Pulmonary artery endothelial cell (primary cell): ENCODE measurements at regions not wholly inside any gene's neighbourhood (a gene's known extent, or its start where the extent isn't known, plus 50 kb on each side); places are given as distances from the start of the nearest gene placed in this dataset.

Experiments
- DNase-seq: peaks from one replicate; pipeline ENCODE4 v3.0.0-alpha.2; 2011; ENCODE audit warnings: low read depth, low spot score

- no peak for DNase-seq
Measured at GRCh38 chr20:56995149-56995548, 271.3 kb downstream of the BMP7 start.

DNA sequence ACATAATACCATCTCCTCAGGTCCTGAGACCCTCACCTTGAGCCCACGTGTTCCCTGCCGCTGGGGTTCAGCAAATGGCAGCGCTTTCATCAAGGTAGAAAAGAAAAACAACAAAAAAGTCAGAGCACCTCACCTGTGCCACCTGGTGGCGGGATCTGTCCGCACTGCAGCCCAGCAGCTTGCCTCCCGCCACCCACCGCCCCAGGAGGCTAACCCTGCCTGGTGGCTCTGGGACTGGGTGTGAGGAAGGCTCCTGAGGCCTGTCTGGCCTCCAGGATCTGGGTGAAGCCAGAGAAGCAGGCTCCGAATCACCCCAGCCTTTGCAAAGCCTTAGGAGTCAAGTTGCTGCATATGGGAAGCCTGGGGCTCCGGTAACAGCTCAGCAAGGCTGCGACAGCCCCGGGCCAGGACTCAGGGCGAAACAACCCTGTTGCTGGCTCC lies 270.8 kb downstream of the BMP7 start:
- no peak for DNase-seq

DNA sequence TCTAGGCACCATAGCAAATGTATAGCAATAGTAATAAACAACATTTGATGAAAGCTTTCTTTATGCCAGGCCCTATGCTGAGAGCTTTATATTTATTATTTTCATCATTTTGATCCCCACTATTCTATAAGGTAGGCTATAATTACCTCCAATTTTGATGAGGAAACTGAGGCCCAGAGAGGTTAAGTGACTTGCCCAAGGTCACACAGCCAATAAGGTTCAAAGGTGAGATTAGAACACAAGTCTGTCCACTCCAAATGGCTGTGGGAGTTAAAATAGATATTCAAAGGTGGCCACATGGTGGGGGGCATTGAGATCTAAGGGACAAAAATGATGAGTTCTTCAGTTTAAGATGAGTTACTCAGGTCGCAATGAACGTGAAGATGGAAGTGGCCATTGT lies 269.9 kb downstream of the BMP7 start:
- no peak for DNase-seq

DNA sequence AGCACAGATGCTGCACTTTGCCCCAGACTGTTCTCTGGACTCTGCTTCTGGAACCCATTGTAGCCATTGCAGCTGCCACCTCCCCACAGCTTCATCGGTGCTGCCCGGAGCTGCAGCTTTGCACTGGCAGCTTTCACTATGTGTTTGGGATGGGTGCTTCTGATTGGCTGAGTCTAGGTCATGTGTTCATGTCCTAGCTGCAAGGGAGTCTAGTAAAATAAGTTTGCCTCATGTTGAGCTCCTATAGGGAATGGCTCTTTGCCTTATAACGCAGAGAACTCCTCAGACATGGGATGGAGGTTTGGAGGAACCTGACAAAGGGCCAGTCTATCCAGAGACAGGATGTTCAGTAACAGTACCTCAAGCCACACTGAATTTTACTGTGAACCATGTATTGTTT lies 268.0 kb downstream of the BMP7 start:
- no peak for DNase-seq

- DNase-seq, result no peak
Measured at GRCh38 chr20:57000441-57000968, 265.9 kb downstream of the BMP7 start.

DNA sequence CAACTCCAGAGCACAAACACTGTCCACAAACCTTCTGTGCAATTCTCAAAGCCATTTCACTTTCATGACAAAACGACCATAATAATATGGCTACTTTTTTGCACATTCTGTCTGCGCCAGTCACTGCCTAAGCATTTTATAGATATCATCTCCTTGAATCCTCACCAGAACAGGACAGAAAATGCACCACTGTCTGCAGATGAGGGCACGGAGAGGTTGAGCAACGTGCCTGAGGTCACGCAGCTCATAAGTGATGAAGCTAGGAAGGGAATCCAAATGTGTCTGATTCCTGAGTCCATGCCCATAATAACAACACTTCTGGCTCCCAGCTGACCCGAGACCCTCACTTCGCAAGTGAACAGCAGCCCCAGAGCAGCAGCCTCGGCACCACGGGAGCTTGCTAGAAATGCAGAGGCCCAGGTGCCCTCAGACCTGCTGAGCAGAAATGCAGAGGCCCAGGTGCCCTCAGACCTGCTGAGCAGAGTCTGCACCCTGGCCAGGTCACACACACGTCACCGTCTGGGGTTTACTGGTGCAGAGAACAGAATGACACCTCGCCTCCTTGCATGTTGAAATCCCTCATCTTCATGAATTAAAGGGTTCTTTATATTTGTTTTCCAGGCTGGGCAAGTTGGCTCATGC lies 265.2 kb downstream of the BMP7 start:
- DNase-seq, result no peak

- DNase-seq, result no peak
Measured at GRCh38 chr20:57002066-57002570, 264.3 kb downstream of the BMP7 start.

DNA sequence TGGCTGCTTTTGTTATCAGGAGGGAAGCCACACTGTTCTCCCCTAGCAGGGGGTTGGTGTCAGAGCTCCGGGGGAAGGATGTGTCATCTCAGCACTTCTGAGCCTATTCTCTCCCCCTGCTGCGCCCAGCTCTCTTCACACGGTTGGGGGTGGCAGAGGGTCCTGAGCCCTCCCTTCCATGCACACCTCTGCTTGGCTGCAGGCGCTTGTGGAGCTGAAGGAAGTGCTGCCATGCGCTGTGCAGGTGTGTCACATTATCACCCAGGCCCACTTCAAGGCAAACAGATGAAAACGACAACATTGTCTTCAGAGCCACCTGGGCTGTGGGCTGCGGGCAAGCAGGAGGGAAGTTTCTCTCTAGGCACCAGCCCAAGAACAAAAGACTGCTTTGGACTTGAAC lies 263.4 kb downstream of the BMP7 start:
- no peak for DNase-seq

- DNase-seq, result no peak
Measured at GRCh38 chr20:57004416-57004815, 262.0 kb downstream of the BMP7 start.

GRCh38 chr20:57004951-57005933 lies 261.2 kb downstream of the BMP7 start:
- no peak for DNase-seq

- no peak for DNase-seq
Measured at GRCh38 chr20:57006411-57007170, 259.9 kb downstream of the BMP7 start.

DNA sequence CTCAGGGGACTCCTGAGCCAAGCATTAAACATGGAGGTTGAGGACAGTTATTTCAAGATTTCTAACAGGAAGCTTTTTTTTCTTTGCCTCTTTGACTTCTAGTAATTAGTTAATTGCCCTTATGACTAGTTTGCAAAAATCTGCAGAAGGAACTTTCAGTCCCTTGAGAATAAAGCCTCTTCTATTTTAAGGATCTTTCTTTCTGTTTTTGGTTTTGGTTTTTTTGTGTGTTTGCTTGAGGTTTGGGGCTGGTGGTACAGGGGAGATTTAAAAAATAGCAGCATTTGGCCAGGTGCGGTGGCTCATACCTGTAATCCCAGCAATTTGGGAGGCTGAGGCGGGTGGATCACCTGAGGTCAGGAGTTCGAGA lies 259.3 kb downstream of the BMP7 start:
- no peak for DNase-seq

DNA sequence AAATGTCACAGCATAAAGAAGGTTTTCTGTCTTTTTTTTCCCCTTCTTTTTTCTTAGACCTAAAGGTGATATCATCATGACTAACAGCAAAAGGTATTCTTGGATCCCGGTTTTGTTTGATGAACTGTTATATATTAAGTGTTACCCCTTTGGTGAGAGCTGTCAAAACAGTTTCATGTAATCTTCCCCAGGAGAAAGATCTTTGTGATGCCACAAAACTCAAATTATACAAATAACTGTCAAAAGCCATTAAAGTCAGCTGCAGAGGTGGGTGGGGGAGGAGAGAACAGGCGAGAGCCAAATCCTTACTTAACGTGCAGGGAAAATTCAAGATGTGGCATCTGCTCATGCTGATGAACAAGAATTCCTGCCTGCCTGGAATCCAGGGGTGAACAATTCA lies 258.2 kb downstream of the BMP7 start:
- DNase-seq, result no peak

- no peak for DNase-seq
Measured at GRCh38 chr20:57009355-57009754, 257.1 kb downstream of the BMP7 start.

DNA sequence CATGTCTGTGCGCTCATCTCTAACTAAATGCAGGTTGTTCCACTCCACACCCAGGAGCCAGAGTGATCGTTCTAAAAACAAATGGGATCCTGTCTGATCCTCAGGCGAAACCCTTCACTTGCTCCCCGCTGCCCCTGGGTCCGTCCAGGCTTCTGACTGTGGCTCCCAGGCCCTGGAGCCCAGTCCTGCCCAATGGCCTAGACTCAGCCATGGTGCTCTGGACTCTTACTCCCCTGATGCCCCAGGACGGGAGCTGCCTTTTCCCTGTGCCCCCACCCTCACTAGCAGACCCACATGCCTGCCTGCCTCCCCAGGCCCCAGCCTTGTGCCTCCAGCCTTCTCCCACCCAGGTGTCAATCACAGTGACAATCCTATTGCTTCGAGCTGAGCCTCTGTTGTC lies 256.7 kb downstream of the BMP7 start:
- no peak for DNase-seq

- no peak for DNase-seq
Measured at GRCh38 chr20:57012691-57013090, 253.8 kb downstream of the BMP7 start.

DNA sequence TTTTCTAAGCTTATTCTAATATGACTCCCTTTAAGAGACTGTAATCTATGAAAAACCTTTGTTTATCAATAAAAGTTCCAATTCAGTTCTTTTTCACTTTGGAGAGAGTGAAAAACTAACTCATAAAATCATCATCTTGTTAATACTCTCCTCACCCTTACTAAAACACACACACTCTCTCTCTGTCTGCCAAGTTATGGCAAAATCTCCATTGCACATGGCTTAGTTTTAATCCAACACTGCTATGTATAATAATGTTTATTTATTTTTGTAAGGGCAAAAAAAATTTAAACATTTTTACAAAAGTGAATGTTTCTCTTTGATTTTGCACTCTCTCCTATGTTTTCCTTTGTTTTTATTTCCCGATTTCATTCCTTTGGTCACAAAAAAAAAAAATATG lies 253.2 kb downstream of the BMP7 start:
- DNase-seq, result no peak

- DNase-seq, result no peak
Measured at GRCh38 chr20:57013741-57014140, 252.7 kb downstream of the BMP7 start.

- no peak for DNase-seq
Measured at GRCh38 chr20:57020364-57020763, 246.1 kb downstream of the BMP7 start.

GRCh38 chr20:57022306-57022705 lies 244.1 kb downstream of the BMP7 start:
- DNase-seq, result no peak

DNA sequence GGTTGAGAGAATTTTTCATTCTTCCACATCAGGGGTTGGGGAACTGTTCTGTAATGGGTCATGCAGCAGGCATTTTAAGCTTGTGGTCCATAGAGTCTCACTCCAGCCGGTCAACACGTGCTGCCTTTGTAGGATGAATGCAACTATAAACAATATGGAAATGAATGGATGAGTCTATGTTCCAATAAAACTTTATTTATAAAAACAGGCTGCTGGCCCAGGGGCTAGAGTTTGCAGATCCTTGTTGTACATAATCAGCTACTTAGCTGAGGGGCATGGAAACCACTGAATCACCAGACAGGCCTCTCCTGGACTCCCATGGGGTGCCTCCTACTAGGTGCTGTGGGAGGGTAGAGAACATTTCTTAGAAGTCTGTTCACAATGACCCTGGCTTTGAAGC lies 243.4 kb downstream of the BMP7 start:
- DNase-seq, result no peak

DNA sequence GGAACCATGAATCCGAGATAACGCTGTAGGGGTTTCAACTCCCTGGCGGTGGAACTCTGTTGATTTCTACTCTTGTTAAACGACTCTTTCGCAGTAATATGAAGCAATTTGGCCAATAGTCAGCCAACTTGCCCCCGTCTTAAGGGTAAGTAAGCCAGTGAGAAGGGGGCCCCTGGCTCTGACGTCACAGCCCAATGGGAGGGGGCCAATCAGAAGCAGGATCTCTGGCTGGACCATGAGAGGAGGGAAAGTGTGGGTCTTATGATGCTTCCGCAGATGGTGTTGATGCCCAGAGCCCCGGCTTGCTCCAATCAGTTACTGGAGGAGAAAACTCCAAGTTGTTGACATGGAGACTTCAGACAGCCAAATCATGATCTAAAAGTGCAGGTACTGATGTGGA lies 242.4 kb downstream of the BMP7 start:
- no peak for DNase-seq
